ACHN (cell line): ENCODE measurements at regions not wholly inside any gene's neighbourhood (a gene's known extent, or its start where the extent isn't known, plus 50 kb on each side); places are given as distances from the start of the nearest gene placed in this dataset.

Source experiments
- DNase-seq: peaks from one replicate; pipeline ENCODE4 v3.0.0-alpha.2; 2015
- in situ Hi-C: cut with HindIII; loops from 2 replicates; pipeline ENCODE4 v1.10.0; 2017; ENCODE audit warnings: low sequenced_read_pairs, low pct_ligation_motif_present, low pct_unique_long_range_greater_than_20kb

DNA sequence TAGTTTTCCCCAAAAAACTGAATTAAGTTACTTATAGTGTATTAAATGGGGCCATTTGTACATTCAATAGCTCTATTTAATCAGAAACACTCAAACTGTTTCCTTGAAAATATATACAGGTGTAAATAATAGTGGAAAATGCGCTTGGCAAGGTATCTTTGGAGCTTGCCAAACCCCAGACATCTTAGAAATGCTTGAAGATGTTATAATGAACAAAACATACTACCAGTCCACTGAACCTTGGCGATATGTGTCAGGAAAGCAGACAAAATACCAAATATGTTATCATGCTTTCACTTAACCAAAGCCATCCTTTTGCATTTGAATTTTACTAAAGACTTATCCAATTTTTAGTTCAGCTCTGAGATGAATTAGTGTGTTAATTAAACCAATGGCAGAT, 352.7 kb upstream of the SEMA3A start:
- DNase-seq = no peak
- in situ Hi-C loops = no loop called here

GRCh38 chr7:84546403-84546802, 351.8 kb upstream of the SEMA3A start:
- in situ Hi-C loops = no loop called here

DNA sequence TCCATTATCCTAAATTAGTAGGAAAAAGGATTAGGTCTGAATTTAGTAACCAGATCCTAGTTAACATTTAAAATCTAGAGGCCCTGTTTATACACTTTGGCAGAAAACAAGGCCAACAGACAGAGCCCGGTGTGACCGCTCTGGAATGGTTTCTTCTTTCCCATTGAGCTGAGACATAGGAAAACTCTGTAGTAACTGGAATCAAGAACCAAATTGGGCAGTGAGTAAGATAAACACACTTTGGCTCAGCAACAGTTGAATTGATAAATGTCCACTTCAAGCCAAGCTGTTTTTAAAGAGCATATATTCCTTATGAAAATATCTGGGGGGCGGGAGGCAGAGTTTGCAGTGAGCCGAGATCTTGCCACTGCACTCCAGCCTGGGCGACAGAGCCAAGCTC, 343.7 kb upstream of the SEMA3A start:
- no peak for DNase-seq
- in situ Hi-C loops = no loop called here

More at GRCh38 chr7:84546403-84546802, 351.8 kb upstream of the SEMA3A start:
- DNase-seq = no peak

DNA sequence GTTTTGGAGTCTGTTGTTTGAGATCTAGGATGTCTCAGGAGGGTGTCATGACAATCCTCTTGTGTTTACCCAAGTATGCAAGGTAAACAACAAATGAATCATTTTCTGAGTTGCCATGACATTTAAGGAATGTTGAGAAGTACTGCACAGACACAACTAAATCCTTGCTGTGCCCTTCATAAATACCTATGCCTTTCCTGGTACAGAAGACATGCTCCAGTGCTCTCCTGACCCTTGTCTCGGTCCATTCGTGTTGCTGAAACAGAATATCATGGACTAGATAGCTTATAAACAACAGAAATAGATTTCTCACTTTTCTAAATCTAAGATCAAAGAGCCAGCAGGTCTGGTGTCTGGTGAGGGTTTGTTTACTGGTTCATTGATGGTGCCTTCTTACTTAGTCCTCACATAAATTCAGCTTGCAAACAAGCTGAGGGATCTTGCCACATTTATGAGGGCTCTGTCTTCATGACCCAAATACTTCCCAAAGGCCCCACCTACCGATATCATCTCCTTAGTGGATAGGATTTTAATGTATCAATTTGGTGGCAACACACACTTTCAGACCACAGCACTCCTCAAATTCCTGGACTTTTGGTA, 341.8 kb upstream of the SEMA3A start:
- in situ Hi-C loops = no loop called here
- DNase-seq = peak; percentile 34

DNA sequence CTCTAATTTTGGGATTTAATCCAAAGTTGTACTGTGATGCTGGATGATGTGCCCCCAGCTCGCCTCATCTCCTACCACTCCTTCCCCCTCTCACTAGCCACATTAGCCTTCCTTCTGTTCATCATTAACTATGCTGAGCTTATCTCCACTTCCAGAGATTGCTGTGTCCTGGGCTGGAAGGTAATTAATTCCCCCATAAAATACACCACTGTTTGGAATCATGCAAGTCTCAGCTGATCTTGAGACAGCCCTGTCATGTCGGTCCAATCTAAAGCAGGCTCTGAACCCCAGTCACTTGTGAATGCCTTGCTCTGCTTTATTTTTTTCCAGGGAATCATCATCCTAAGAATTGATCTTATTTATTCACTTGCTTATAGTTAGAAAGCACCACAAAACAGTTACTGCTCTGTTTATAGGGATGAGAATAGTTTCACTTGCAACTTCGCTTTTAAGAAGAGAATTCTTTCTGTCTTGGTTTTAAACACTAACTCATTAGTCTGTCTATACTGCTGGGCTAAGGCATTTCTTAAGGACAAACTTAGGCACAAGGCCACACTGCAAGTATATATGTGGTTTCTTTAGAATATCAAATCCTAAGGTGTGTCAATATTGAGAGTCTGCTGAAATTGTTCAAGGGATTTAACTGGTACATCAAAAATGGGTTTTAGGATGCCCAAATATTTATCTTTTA, 341.1 kb upstream of the SEMA3A start:
- in situ Hi-C loops = no loop called here
- DNase-seq = no peak

GRCh38 chr7:84533182-84533581, 338.6 kb upstream of the SEMA3A start:
- in situ Hi-C loops = no loop called here
- DNase-seq = no peak

- in situ Hi-C loops = no loop called here
- peak; percentile 33 for DNase-seq
These were observed 337.6 kb upstream of the SEMA3A start for GRCh38 chr7:84532196-84532595.

DNA sequence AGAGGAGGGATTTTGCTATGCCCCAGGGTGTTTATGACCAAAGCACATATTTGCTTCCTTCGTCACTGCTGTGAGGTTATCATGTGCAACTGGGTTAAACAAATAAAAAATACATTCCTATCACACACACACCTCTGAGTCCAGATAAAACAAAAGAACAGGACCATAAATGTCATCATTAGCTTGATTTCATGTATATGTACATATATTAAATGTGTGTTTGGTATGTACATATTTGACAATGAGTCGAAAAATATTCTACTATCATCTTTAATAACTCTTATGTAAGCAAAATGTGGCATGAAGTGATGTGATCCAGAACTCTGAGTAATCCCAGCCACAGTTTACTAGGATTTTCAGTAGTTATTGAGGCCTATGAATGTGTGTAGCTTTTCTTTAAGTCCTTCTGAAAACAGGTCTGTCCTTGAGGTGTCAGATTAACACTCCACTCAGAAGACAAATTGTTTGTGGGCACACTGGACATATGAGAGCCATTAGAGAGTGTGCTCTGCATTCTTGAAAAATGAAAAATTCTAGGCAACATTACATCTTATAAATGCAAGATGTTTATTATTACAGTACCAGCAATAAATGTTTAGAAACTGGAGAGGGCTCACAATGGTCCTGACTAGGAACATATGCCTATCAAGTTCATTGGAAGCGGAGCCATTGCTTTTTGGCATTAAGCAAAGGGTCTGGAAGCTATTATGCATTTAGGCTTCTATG, 335.1 kb upstream of the SEMA3A start:
- in situ Hi-C loops = no loop called here
- DNase-seq = peak; percentile 60

- DNase-seq = no peak
- in situ Hi-C loops = no loop called here
These were observed 334.3 kb upstream of the SEMA3A start for GRCh38 chr7:84528756-84529479.

- no peak for DNase-seq
- in situ Hi-C loops = no loop called here
These were observed 330.4 kb upstream of the SEMA3A start for GRCh38 chr7:84524714-84525694.

DNA sequence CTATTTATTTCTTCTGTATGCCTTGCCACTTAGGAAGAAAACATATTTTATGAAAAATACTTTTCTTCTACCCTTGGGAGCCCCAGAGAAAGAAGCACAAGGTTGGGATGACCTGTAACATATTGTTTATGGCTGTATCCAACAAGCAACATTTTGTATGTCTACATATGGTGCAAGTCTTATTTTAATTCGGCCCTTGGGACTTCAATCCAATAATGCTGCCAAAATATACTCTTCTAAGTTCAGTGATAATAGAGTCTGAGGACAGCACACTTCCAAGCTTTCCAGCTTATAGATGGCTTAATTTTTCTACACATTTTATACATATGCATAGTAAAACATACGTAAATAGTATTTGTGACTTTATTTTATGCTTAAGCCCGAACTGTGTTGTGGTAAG, 318.5 kb upstream of the SEMA3A start:
- no peak for DNase-seq
- in situ Hi-C loops = no loop called here

- in situ Hi-C loops = no loop called here
- no peak for DNase-seq
These were observed 317.5 kb upstream of the SEMA3A start for GRCh38 chr7:84512055-84512454.

GRCh38 chr7:84510505-84510904, 315.9 kb upstream of the SEMA3A start:
- in situ Hi-C loops = no loop called here
- DNase-seq = no peak

DNA sequence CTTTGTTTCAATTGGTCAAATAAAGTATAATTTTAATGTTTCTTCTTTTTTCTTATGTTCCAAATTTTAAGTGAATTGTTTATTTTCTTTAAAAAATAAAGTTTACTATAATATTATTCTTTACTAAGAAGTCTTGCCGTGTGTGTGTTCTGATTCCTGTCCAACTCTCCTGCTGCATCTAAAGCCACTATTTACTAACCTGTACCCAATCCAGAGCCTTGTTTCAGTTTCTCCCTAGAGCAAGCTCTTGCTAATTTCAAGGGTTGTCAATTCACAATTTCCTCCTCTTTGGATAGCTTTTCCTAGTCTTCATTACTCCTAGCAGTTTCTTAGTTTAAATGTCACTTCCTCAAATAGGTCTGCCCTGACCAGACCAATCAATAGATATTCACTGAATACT, 314.9 kb upstream of the SEMA3A start:
- no peak for DNase-seq
- in situ Hi-C loops = no loop called here

GRCh38 chr7:84508606-84509005, 314.0 kb upstream of the SEMA3A start:
- in situ Hi-C loops = no loop called here
- DNase-seq = no peak

GRCh38 chr7:84507529-84507928, 312.9 kb upstream of the SEMA3A start:
- DNase-seq = no peak
- in situ Hi-C loops = no loop called here

- no peak for DNase-seq
These were observed 311.6 kb upstream of the SEMA3A start for GRCh38 chr7:84506151-84506550.

GRCh38 chr7:84502239-84502638, 307.6 kb upstream of the SEMA3A start:
- in situ Hi-C loops = no loop called here

More at GRCh38 chr7:84506151-84506550, 311.6 kb upstream of the SEMA3A start:
- in situ Hi-C loops = no loop called here

More at GRCh38 chr7:84502239-84502638, 307.6 kb upstream of the SEMA3A start:
- DNase-seq = no peak
